GM10266 (cell line): ENCODE measurements at regions not wholly inside any gene's neighbourhood (a gene's known extent, or its start where the extent isn't known, plus 50 kb on each side); places are given as distances from the start of the nearest gene placed in this dataset.

Source experiments
- DNase-seq: peaks from one replicate; pipeline ENCODE4 v3.0.0; 2012; ENCODE audit errors: extremely low spot score
- TF ChIP-seq, protein P1 (sequence below): IDR thresholded peaks from 2 replicates; pipeline ENCODE4 v1.5.1; 2012; ENCODE audit warnings: mild to moderate bottlenecking, low read depth; ENCODE audit not compliant: control insufficient read depth, insufficient read depth; ENCODE audit errors: missing control alignments

DNA sequence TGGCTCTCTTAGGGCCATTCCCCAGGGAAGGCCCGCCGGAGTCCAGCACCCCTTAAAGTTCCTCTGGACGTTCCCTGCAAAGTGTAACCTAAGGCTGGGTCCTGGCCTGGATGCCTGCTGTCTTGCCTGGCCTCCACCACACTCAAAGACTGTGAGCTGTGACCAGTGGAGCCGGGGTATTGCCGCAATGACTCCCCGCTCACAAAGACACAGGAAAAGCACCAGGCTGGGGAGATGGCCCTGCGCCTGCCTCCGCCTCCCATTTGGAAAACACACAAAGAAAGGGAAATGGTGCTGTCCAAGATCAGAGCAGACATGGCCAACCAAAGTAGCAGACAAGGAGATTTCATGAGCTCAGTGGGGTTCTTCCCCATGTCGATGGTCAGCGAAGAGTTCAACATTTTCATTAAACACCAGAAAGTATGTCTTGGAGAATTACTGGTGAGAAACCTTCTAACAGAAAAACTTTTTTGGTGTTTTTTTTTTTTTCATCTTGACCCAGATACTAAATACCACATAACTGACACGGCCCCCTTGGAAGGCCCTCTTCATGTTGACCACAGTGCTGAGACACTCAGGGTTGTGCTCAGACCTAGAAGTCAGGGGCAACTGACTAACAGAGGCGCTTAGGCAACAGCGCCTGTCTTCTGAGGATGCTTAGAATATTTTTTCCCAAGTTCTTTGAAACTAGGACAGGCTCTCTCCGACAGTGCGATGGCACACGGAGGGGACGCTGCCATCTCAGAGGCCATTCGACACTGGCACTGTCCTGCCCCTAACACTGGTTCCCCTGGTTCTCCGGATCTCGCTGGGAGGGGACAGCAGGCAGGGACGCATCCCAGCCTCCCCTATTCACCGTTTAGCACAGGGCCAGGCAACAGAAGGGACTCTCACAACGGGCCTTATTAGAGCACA is 226.4 kb upstream of the ID2 start:
- TF ChIP-seq, protein P1, sequence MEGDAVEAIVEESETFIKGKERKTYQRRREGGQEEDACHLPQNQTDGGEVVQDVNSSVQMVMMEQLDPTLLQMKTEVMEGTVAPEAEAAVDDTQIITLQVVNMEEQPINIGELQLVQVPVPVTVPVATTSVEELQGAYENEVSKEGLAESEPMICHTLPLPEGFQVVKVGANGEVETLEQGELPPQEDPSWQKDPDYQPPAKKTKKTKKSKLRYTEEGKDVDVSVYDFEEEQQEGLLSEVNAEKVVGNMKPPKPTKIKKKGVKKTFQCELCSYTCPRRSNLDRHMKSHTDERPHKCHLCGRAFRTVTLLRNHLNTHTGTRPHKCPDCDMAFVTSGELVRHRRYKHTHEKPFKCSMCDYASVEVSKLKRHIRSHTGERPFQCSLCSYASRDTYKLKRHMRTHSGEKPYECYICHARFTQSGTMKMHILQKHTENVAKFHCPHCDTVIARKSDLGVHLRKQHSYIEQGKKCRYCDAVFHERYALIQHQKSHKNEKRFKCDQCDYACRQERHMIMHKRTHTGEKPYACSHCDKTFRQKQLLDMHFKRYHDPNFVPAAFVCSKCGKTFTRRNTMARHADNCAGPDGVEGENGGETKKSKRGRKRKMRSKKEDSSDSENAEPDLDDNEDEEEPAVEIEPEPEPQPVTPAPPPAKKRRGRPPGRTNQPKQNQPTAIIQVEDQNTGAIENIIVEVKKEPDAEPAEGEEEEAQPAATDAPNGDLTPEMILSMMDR = no peak
- no peak for DNase-seq

DNA sequence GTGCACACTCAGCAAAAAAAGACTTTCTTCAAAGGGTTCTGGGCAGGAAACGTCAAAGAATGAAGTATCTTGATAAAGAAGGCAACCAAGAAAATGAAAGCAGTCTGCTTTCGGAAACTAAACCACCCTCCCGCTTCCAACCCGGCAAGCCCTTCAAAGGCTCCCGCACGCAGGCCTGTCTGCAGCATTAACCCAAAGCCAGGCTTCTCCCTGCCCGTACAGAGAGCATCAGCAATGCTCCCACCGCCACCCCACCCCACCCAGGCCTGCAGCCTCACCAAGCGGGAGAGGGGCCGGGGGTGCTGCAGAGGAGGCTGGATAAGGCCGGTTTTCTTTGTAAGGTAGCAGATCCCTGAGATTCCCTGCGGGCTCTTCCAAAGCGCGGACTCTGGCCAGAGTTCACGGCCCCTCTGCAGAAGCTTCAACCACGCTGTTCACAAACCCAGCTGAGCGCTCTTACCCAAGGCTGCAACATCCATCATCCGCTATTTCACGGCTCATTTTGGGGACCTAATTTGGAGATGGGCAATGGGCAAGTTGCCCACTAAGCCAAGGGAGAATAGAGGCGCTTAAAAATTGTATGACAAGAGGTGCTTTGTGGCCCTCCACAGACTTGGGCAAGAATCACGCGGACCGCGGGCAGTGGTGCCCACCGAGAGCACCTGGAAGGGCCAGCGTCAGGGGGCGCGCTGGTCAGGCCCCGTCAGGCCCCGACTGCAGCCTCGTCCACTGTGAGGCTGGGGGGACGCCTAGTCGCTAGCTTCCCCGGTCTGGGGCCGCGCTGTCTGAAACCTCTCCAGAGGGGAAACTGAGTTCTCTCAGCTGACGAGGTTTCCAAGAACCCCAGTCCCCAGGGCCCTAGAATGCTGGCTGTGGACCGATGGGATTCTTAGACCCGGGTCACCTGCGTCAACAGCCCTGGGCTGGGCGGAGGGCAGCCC is 225.4 kb upstream of the ID2 start:
- DNase-seq = peak; percentile 62
- TF ChIP-seq, protein P1 = no peak

DNA sequence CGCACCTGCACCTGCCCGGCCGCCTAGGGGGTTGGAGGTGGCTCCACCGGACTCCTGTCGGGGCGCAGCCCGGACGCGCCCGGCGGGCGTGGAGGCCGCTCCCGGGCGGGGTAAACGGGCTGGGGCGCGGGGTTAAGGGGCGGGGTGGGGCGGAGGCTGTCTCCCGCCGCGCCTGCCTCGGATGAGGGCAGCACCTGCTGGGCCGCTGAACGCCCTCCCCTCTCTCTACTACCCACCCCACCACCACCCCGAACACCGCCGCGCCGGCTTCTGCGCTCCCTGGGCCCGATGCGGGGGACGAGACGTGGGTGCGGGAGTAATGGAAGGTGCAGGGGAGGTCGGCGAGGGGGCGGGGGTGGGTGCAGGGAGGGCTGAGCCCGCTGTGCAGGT is 224.8 kb upstream of the ID2 start:
- no peak for DNase-seq

DNA sequence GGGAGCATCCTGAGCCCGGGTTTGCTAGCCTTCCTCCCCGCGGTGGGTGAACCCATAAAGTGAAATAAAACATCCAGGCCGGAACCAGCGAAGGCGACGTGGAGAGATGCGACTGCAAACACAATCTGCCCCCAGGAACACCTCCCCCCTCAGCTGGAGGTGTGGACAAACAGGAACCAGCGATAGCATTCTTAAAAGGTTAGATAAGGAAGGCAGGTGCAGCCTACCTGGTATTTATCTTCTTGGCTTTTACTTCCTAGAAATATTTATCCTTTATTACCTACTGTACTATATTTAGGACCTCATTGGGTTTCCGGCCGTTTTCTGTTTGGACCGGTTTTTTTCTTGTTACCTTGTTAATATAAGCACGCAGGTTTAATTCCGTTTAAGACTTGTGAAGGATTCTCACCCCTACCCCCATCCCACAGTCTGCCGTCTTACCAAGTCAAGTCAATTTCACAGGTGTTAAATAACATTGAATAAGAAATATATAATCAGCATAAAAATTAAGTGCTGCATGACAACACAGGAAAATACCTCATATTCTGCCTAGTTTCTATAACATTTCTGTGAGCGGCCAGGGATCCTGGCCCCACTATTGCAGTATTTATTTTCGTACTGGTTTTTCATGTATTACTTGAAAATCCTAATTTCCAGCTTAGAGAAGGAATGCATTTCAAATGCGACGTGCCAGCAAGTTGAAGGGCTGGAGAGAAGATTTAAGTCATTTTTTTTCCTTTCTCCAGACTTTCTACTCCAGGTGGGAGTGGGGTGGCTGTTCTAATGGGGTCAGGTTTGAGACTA is 224.0 kb upstream of the ID2 start:
- TF ChIP-seq, protein P1 = no peak
- no peak for DNase-seq

More for the DNA sequence above, 224.8 kb upstream of the ID2 start:
- TF ChIP-seq, protein P1 = no peak

DNA sequence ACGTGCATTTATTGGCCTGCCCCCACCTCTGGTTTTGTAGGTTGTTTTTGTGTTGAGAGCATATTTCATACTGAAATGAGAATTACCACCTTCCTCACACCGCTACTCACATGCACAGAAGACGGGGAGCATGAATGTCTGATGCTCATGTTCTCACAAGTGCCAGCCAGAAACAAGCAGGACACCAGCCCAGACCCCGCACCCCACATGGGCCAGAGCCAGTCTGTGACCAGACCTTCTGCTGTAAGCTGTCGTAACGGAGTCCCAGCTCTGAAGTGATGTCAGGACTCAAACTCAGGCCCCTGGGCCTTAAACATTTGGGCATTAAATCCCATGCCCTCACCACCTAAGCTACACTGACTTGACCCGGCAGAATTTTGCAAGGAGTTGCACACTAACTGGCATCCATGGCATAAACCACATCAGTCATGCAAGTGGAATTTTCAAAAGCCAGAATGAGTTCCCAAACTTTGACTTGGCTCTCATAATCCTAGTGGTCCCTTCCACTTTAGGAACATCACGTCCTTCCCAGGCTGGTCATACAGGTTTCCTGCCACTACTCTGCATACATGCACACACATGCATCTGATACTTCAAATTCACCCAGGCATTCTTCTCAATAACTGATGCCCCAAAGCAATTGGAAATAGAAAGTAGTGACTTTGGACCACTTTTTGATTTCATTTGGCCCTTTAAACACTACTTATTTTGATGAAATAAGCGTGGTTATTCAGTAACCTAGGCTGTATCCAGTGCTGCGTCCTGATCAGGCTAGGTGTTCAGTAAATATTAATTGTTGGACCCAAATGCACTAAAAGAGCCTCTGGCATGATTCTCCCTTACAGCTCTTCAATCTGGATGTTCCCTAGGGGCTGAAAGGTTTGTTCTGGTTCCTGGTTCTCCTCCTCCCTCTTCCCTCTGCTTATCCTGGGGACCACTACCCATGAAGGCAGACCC is 223.1 kb upstream of the ID2 start:
- TF ChIP-seq, protein P1 = no peak
- no peak for DNase-seq

DNA sequence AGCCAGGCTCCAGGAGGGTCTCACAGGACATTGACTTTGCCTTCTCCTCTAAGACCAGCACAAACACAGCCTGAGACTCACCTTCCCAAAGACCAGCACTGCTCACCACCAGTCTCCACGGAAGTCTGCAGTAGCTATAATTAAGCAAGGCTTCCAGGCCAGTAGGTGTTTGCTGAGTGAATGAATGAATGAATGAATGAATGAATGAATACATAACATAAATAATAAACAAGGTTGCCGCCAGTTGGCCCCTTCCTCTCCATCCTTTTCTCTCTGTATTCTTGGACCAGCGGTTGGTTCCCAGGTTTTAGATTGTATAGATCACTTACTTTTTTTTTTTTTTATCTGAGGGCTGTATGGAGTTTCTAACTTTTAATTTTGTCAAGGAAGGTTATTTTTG is 222.4 kb upstream of the ID2 start:
- TF ChIP-seq, protein P1 = no peak

More for the DNA sequence above, 222.4 kb upstream of the ID2 start:
- DNase-seq = no peak
